ENCODE measurements at regions not wholly inside any gene's neighbourhood (a gene's known extent, or its start where the extent isn't known, plus 50 kb on each side); places are given as distances from the start of the nearest gene placed in this dataset.
"Not testable (repeated sequence)": the region's sequence is repeated elsewhere in the genome, so short reads cannot be mapped to it uniquely, and the experiment has no call there.

DNA sequence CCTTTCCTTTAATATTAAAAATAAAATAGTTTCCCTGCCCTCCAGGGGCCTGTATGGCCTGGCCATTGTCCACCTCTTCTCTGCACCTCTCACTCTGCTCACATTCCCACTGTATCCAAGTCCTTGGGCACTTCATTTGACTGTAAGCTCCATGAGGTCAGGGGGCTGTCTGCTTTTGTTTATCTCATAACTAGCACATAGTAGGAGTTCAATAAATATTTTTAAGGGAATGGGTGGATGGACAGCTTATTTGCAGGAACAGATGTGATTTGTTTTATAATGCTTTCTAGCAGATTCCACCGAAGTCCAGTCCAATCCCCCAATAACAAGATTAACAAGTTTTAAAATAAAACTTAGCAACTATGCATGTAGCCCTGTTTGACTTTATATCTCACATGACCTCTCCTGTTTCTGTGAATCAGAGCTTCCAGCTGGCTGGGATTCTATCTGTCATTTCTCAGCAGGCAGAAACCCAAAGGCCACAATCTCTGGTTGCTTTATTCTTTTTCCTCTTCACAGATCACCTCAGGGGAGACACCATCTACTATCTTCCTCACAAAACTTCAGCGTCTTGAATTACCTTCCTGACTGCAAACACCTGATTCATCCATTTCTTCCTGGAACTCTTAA lies 123.0 kb upstream of the NR2F2 start:
- ChIA-PET CTCF (interaction anchor here (0.6 kb wide), 1 partner anchor 91 kb away, joined by 3 read pairs; no protein-coding TSS in a partner anchor), POLR2A (no interaction called here)
- Mint-ChIP-seq H3K4me1 (ENCODE audit: insufficient read depth, unreplicated experiment) (no peaks in the 10 kb centered on the region), H3K9me3 (ENCODE audit: unreplicated experiment) (no peaks in the 10 kb centered on the region), H3K27me3 (ENCODE audit: insufficient read depth, unreplicated experiment) (no peaks in the 10 kb centered on the region), H3K36me3 (ENCODE audit: insufficient read depth, unreplicated experiment) (no peaks in the 10 kb centered on the region), H3K27ac (ENCODE audit: low read depth, unreplicated experiment) (no peak overlapping the region), H3K4me3 (ENCODE audit: unreplicated experiment) (no peak overlapping the region)
- BruUV-seq (replicated peaks), result no TSS peak
- no peak for TF ChIP-seq CTCF (IDR thresholded peaks at IDR 0.05; ENCODE audit: unreplicated experiment)
- no peak for DNase-seq (ENCODE audit: unreplicated experiment)
- intact Hi-C loops (cut with micrococcal nuclease), result no loop called here

DNA sequence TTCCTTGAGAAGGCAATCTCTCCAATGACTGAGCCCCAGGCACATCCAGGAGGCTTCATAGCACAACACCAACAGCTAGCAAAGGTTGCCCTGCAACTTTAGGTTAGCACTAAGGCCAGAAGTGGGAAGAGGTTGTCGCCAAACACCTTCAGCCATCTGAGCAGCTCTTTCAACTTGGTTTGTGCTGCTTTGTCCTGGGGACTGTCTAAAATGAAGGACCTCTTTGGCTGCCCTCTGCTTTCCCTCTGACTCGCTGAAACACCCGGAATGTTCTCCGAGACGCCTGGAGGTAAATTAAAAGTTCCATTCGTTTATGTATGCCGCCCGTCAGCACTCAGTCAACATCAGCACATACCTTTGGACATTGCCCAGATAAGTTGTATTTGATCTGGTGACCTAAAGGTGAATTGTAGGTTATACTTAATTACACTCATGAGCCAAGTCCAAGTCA lies 121.2 kb upstream of the NR2F2 start:
- DNase-seq (ENCODE audit: unreplicated experiment), result no peak
- POLR2A ChIA-PET, result no interaction called here
- Mint-ChIP-seq H3K9me3 (ENCODE audit: unreplicated experiment) (no peaks in the 10 kb centered on the region), H3K4me1 (ENCODE audit: insufficient read depth, unreplicated experiment) (no peaks in the 10 kb centered on the region), H3K4me3 (ENCODE audit: unreplicated experiment) (no peak overlapping the region), H3K27ac (ENCODE audit: low read depth, unreplicated experiment) (no peak overlapping the region), H3K27me3 (ENCODE audit: insufficient read depth, unreplicated experiment) (no peaks in the 10 kb centered on the region), H3K36me3 (ENCODE audit: insufficient read depth, unreplicated experiment) (no peaks in the 10 kb centered on the region)
- TF ChIP-seq CTCF (IDR thresholded peaks at IDR 0.05; ENCODE audit: unreplicated experiment), result no peak
- CTCF ChIA-PET, result no interaction called here
- intact Hi-C loops (cut with micrococcal nuclease), result no loop called here
- BruUV-seq (replicated peaks), result no TSS peak

DNA sequence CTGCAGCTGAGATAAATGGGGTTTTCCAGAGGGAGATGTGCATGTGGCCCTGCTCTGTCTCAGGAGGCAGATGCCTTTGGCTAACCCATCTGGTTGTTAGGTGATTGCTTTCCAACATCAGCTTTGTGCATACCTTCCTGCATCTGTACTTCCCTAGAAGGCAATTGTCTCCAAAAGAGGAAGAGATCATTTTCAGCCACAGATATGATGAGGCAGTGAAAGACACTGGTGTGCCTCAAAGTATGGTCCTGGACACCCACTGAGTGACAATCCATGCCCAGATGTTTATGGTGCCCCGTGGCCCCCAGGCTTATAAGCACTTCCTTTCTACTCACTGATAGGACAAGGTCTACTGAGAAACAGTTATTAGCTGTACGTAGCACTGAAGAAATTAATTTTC lies 117.5 kb upstream of the NR2F2 start:
- no peaks in the 10 kb centered on the region for H3K4me1 Mint-ChIP-seq (ENCODE audit: insufficient read depth, unreplicated experiment)
- no peak overlapping the region for H3K4me3 Mint-ChIP-seq (ENCODE audit: unreplicated experiment)
- no peak for DNase-seq (ENCODE audit: unreplicated experiment)
- no peaks in the 10 kb centered on the region for H3K9me3 Mint-ChIP-seq (ENCODE audit: unreplicated experiment)
- no TSS peak for BruUV-seq (replicated peaks)
- H3K36me3 Mint-ChIP-seq (ENCODE audit: insufficient read depth, unreplicated experiment), result no peaks in the 10 kb centered on the region
- intact Hi-C loops (cut with micrococcal nuclease), result no loop called here
- TF ChIP-seq CTCF (IDR thresholded peaks at IDR 0.05; ENCODE audit: unreplicated experiment), result no peak
- H3K27me3 Mint-ChIP-seq (ENCODE audit: insufficient read depth, unreplicated experiment), result no peaks in the 10 kb centered on the region
- ChIA-PET POLR2A (no interaction called here), CTCF (no interaction called here)
- no peak overlapping the region for H3K27ac Mint-ChIP-seq (ENCODE audit: low read depth, unreplicated experiment)

GRCh38 chr15:96213896-96214295 lies 116.6 kb upstream of the NR2F2 start:
- ChIA-PET CTCF (interaction anchor here (0.6 to 1.0 kb wide), 2 partner anchors 30 to 48 kb away, joined by 3 read pairs; no protein-coding TSS in a partner anchor), POLR2A (no interaction called here)
- H3K27me3 Mint-ChIP-seq (ENCODE audit: insufficient read depth, unreplicated experiment), result no peaks in the 10 kb centered on the region
- no peak for DNase-seq (ENCODE audit: unreplicated experiment)
- no peaks in the 10 kb centered on the region for H3K4me1 Mint-ChIP-seq (ENCODE audit: insufficient read depth, unreplicated experiment)
- TF ChIP-seq CTCF (IDR thresholded peaks at IDR 0.05; ENCODE audit: unreplicated experiment), result no peak
- no peaks in the 10 kb centered on the region for H3K36me3 Mint-ChIP-seq (ENCODE audit: insufficient read depth, unreplicated experiment)
- no peak overlapping the region for H3K4me3 Mint-ChIP-seq (ENCODE audit: unreplicated experiment)
- intact Hi-C loops (cut with micrococcal nuclease), result no loop called here
- BruUV-seq (replicated peaks), result no TSS peak
- H3K9me3 Mint-ChIP-seq (ENCODE audit: unreplicated experiment), result no peaks in the 10 kb centered on the region
- no peak overlapping the region for H3K27ac Mint-ChIP-seq (ENCODE audit: low read depth, unreplicated experiment)

GRCh38 chr15:96216481-96216880 lies 114.0 kb upstream of the NR2F2 start:
- H3K27me3 Mint-ChIP-seq (ENCODE audit: insufficient read depth, unreplicated experiment); DNase-seq (ENCODE audit: unreplicated experiment); H3K36me3 Mint-ChIP-seq (ENCODE audit: insufficient read depth, unreplicated experiment); H3K4me1 Mint-ChIP-seq (ENCODE audit: insufficient read depth, unreplicated experiment); H3K27ac Mint-ChIP-seq (ENCODE audit: low read depth, unreplicated experiment); intact Hi-C loops (cut with micrococcal nuclease); CTCF ChIA-PET; BruUV-seq (replicated peaks); H3K4me3 Mint-ChIP-seq (ENCODE audit: unreplicated experiment); H3K9me3 Mint-ChIP-seq (ENCODE audit: unreplicated experiment): not testable (repeated sequence)
- POLR2A ChIA-PET, result interaction anchor here (1.2 kb wide), 1 partner anchor 96 kb away, joined by 3 read pairs; no protein-coding TSS in a partner anchor

Data from MCF 10A (cell line).